ENCODE measurements at regions not wholly inside any gene's neighbourhood (a gene's known extent, or its start where the extent isn't known, plus 50 kb on each side); places are given as distances from the start of the nearest gene placed in this dataset.

DNA sequence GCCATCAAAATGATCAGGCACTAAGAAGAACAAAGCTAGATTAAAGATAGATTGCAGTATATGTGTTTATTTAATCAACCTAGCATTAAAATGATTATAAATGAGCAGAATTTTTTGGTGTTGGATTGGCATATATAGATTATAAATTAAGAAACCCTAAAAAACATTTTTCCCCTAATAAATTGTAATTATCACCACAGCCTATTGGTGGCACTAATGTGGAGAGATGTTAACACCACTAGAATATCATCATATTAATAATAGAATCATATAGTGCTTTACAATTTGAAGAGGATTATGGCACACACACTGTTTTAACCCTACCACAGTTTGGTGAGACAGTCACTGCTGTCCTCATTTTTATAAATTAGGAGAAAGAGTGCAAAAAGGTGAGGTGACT lies 112.4 kb upstream of the RND3 start:
- no peak overlapping the region for H3K27ac ChIP-seq
- no peaks in the 10 kb centered on the region for H3K36me3 ChIP-seq
- no peaks in the 10 kb centered on the region for H3K9me3 ChIP-seq
- DNase-seq = no peak
- TF ChIP-seq, protein P1, sequence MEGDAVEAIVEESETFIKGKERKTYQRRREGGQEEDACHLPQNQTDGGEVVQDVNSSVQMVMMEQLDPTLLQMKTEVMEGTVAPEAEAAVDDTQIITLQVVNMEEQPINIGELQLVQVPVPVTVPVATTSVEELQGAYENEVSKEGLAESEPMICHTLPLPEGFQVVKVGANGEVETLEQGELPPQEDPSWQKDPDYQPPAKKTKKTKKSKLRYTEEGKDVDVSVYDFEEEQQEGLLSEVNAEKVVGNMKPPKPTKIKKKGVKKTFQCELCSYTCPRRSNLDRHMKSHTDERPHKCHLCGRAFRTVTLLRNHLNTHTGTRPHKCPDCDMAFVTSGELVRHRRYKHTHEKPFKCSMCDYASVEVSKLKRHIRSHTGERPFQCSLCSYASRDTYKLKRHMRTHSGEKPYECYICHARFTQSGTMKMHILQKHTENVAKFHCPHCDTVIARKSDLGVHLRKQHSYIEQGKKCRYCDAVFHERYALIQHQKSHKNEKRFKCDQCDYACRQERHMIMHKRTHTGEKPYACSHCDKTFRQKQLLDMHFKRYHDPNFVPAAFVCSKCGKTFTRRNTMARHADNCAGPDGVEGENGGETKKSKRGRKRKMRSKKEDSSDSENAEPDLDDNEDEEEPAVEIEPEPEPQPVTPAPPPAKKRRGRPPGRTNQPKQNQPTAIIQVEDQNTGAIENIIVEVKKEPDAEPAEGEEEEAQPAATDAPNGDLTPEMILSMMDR (IDR thresholded peaks at IDR 0.05) = peak; percentile 10
- no peak for ATAC-seq
- no peaks in the 10 kb centered on the region for H3K27me3 ChIP-seq (ENCODE audit: low read depth)
- H3K4me1 ChIP-seq = no peaks in the 10 kb centered on the region
- intact Hi-C loops (cut with DNase I) = no loop called here
- H3K4me3 ChIP-seq = no peak overlapping the region

DNA sequence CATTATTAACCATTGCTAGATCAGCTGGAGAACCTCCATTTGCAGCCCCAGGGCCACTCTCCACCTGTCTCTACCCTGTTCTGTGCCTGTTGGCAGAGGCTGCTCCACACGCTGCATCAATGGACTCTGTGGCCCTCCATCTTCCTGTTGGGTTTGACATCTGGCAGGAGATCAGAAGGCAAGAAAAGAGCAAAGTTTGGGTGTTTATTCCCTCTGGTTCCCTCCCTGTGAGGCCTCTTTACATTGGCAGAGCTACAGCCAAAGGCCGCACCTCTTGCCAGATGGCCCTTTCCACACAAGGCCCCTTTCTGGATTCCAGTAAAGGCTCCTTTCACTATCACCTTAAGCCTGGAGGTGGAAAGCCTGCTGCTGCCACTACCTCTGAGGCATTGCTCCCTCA lies 110.9 kb upstream of the RND3 start:
- intact Hi-C loops (cut with DNase I) = no loop called here
- Histone ChIP-seq H3K4me3 (no peak overlapping the region), H3K4me1 (no peaks in the 10 kb centered on the region), H3K27ac (no peak overlapping the region), H3K27me3 (ENCODE audit: low read depth) (no peaks in the 10 kb centered on the region), H3K9me3 (no peaks in the 10 kb centered on the region), H3K36me3 (no peaks in the 10 kb centered on the region)
- TF ChIP-seq, protein P1 (IDR thresholded peaks at IDR 0.05) = no peak
- DNase-seq (no peak), ATAC-seq (no peak)

DNA sequence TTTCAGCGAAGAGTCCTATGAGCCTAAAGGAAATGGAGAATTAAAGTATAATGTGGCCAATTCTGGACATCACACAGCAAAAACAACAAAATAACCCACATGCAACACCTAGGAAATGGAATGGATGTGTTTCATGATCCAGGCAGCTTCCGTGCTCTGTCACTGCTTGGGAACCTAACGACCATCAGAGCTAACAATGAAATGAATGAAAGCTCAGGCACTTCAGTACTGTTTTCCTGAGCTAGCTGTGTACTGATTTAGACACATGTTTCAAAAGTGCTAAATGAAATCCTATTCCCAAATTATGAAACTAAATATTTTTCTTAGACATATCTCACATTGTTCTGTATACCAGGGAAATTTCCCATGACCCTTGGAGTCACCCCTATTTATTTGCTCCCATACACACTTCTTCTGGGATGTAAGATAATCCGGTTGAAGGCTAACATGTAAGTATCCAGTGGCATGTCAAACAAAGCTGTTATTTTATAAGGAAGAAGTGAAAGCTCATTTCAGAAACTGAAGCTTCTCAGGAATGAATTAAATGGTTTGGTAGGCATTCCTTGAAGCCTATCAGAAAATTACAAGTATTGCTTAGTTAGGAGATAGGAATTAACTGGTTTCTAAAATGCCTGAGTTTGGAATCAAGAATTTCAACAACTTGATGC lies 108.5 kb upstream of the RND3 start:
- no peaks in the 10 kb centered on the region for H3K9me3 ChIP-seq
- ATAC-seq (no peak), DNase-seq (no peak)
- no peak overlapping the region for H3K27ac ChIP-seq
- TF ChIP-seq, protein P1 (IDR thresholded peaks at IDR 0.05) = no peak
- H3K4me3 ChIP-seq = no peak overlapping the region
- intact Hi-C loops (cut with DNase I) = no loop called here
- H3K36me3 ChIP-seq = no peaks in the 10 kb centered on the region
- H3K4me1 ChIP-seq = no peaks in the 10 kb centered on the region
- H3K27me3 ChIP-seq (ENCODE audit: low read depth) = no peaks in the 10 kb centered on the region

DNA sequence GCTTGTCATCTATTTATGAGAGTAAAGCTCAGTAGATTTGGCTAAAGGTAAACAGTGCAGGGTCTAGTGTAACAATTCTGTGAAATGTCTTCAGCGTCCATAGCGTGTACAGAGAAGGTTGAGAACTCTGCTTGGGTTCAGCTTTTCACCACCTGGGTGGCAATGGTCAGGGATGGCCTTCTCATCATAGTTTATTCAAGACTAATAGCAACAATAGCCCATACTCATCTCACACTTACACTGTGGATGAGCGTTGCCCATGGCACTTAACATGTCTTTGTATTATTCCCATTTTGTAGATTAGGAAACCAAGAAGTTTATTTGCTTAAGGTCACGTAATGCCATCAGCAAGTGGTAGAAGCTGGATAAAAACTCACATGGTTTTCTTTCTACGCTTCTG lies 106.8 kb upstream of the RND3 start:
- Histone ChIP-seq H3K27me3 (ENCODE audit: low read depth) (no peaks in the 10 kb centered on the region), H3K36me3 (no peaks in the 10 kb centered on the region), H3K4me1 (no peaks in the 10 kb centered on the region), H3K4me3 (no peak overlapping the region), H3K9me3 (no peaks in the 10 kb centered on the region), H3K27ac (no peak overlapping the region)
- TF ChIP-seq, protein P1 (IDR thresholded peaks at IDR 0.05) = no peak
- ATAC-seq (no peak), DNase-seq (no peak)
- intact Hi-C loops (cut with DNase I) = no loop called here

DNA sequence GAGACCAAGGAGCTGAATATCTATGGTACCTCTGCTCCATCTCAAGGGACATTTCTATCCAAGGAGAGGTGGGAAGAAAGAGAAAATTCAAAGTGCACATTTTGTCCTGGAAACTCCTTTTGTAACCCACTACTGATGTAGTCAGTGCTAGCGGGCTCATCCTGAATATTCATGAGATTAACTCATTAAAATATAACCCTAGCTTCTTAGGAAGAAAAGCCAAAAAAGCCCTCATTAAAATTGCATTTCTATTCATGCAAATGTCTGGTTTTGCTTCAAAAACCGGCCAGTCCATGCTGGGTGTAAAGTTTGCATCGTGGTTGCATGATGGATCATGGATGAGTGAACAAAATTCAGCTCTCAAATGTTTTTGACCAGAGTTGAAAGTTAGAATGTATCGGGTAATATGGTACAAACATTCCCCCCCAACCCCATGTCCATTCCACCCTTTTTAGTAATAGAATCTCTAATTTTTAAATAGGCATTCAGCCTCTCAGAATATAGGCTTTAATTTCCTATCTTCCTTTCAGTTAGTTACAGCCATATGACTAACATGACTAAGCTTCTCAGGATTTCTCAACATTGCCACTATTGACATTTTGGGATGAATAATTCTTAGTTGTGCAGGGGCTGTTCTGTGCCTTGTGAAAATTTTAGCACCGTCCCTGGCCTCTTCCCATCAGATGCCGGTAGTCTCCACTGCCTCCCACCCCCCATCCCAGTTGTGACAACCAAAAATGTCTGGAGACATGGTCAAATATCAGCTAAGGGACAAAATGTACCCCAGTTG lies 104.2 kb upstream of the RND3 start:
- H3K36me3 ChIP-seq = no peaks in the 10 kb centered on the region
- H3K4me1 ChIP-seq = peaks cover 18% of the 10 kb centered on the region
- H3K27me3 ChIP-seq (ENCODE audit: low read depth) = no peaks in the 10 kb centered on the region
- TF ChIP-seq, protein P1 (IDR thresholded peaks at IDR 0.05) = no peak
- H3K4me3 ChIP-seq = no peak overlapping the region
- no peak for ATAC-seq
- no peaks in the 10 kb centered on the region for H3K9me3 ChIP-seq
- H3K27ac ChIP-seq = no peak overlapping the region
- DNase-seq = no peak
- intact Hi-C loops (cut with DNase I) = no loop called here

Measured in lower lobe of right lung (tissue), 2 donors.